Embryonic facial prominence (tissue), 1 donor: ENCODE measurements at regions not wholly inside any gene's neighbourhood (a gene's known extent, or its start where the extent isn't known, plus 50 kb on each side); places are given as distances from the start of the nearest gene placed in this dataset.
A peak's percentile ranks its signal among the peaks of the same experiment; 100 is the strongest.

Experiments
- DNase-seq: peaks from one replicate; pipeline ENCODE4 v3.0.0-alpha.2; 2016; ENCODE audit errors: extremely low spot score

GRCh38 chr20:51335329-51335841, 207.1 kb downstream of the NFATC2 start:
- peak; percentile 57 for DNase-seq

DNA sequence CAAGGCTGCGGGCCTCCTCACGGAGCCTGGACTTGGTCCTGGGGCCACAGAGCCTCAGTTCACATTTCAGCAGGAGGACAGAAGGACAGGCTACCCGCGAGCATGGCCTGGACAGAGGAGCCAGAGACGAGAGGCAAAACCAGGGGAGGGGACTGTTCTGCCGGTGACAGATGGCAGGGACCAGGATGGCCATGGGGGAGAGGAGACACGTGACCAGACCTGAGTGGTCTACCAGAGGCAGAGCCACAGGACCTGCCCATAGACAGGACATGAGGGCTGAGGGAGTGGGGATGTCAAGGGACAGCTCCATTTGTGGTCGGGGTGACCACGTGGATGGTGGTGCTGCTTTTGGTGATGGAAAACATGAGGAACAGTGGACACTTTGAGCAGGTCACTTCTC, 207.9 kb downstream of the NFATC2 start:
- no peak for DNase-seq

DNA sequence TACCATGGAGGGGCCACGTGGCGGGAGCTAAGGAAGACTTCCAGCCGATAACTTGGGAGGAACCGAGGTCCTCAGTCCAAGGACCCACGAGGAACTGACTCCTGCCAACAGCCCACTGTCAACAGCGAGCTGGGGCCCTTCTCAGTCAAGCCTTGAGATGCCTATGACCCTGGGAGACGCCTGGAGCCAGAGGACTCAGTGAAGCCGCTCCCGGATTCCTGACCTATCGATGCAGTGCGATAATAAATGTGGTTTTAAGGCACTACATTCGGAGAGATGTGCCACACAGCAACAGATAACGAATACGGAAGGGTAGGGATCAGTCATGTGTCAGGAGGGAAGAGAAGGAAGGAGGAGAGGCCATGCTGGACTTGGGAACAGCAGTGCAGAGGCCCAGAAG, 208.5 kb downstream of the NFATC2 start:
- DNase-seq = no peak

DNA sequence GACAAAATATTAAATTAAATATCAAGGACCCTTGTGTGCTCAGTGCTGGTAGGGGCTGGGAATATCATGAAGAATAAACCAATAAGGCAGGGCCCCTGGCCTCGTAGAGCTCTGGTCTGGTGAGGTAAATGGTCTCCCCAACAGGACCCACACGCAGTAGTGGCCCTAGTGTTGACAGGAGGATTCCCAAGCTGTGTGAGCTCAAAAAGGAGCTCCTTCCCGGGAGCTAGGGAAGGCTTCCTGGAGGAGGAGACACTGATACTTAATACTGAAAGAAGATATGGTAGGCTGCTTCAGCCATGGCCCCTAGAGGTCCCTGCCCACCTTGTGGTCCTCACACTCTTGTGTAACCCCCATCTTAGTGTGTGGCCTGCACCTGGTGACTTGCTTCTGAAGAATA, 209.1 kb downstream of the NFATC2 start:
- DNase-seq = no peak

DNA sequence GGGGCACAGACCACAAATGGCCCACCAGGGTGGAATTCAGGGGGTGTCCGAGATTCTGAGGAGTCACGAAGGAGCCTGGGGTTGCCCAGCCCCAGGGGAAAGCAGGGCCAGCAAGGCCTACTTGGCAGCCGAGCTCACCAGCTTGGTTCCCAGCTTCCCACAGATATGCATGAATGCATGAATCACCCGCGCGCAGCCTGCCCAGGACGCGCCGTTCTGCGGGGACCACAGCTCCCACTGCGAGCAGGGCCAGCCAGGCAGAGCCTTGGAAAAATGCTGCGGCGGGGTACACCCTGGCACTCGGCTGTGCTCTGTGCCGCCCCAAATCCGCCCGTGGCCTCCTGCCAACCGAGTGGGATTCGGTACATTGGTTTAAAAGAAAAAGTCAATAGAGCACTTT, 211.0 kb downstream of the NFATC2 start:
- no peak for DNase-seq

DNA sequence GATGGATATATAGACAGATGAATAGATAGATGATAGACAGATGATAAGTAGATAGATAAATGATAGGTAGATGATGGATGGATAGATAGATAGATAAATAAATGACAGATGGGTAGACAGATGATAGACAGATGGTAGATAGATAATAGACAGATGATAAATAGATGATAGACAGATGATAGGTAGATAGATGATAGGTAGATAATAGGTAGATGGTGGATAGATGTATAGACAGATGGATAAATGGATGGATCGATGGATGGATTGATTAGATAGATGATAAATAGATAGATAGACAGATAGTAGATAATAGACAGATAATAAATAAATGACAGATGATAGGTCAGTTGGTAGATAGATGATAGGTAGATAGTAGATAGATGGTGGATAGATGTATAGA, 212.7 kb downstream of the NFATC2 start:
- no peak for DNase-seq

DNA sequence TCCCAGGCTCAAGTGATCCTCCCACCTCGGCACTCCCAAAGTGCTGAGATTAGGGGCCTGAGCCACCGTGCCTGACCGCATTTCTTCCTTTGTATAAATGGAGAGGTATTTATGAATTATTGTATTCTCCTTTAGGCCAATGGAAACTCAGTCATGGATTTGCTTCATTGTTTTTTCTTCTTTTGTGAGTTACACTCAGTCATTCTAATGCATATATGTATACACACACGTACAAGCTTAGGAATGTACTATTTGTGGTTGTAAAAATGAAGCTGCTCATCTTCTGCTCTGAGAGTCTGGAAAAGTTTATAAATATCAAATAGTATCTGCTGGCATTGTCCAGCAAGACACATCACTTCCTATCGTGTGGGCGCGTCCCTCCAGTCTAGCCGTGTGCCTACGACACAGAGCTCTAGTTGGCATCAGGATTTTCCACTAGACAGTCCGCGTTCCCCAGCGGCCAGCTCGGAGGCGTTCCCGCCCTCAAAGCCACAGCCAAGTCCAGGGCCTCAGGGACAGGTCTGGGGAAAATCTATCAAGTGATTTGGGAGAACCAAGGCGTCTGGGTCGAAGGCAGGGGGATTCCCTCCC, 215.2 kb downstream of the NFATC2 start:
- DNase-seq = no peak

DNA sequence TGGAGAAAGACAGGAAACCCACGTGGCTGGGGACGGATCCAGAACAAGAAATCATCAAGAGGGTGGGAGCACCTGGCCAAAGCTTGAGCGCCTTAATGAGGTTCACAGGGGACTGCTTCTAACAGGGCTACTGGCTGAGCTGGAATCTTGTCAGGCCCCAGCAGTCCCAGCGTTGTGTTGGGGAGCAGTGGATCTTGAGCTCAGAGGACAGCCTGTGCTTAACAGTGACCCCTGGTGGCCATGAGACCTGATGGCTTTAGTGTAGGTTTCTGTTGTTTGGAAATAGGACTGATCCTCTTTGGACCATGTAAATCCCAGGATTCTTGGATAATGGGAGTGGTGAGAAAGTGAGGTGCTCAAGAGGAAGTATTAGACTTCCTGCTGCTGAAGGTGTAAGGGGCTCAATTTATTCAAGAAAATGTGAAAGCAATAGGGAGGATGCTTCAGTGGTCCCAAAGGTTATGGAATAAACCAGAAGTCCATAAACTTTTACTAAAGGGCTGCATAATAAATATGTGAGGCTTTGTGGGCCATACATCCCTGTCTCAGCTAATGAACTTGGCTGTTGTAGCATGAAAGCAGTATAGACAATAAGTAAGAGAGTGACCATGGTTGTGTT, 216.2 kb downstream of the NFATC2 start:
- DNase-seq = no peak

- no peak for DNase-seq
Observed at GRCh38 chr20:51322164-51322707, 220.3 kb downstream of the NFATC2 start.

- DNase-seq = no peak
Observed at GRCh38 chr20:51321343-51322163, 221.0 kb downstream of the NFATC2 start.

- no peak for DNase-seq
Observed at GRCh38 chr20:51319522-51319921, 223.0 kb downstream of the NFATC2 start.

DNA sequence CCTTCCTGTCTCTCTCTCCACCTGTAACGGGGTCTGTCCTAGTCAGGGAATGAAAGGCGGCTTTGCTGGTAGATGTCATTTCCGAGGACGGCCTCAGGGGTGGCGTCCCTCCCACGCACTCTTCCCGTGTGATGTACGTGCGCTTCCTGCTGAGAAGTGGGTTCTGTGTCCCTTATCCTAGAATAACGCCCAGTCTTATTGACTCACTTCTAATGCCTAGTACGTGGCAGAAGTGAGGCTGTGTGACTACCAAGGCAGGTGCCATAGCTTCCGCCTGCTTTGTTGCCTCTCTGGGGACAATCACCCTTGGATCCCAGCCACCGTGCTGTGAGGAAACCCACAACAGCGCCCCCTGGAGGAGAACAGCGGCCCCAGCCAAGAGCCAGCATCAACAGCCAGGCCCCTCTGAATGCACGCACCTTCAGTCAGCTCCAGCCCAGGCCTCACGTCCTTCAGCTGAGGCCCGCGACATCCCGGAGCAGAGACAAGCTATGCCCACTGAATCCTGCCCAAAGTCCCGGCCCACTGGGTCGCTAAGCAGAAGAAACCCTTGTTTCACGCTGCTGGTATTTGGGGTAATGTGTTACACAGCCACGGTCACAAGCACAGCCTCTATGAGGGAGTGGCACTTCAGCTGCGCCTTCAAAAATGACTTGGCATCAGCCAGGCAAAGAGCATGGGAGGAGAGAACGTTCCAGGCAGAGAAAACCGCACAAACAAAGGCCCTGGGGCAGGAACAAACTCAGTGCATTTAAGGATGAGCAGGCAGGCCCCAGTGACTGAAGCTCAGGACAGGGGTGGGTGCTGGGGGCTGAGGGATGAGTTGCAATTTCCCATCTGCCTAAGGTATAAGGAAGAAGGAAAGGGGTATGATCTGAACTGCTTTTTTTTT, 224.2 kb downstream of the NFATC2 start:
- DNase-seq = no peak

DNA sequence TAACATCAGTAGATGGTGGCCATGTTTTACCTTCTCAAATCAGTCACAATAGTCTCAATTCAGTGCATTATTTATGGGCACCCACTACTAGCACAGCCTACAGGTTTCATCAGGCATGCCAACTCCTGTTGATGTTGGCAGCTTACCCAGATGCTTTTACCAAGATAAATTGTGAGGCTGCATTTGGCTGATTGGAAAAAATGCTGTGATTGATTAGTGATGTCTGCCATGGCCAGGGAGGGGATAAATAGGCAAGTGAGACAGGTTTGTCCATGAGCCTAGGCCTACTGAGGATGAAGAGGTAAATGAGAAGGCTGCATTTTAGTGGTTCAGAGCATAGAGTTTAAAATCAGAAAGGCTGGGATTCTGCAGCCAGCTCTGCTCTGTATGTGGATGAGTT, 227.1 kb downstream of the NFATC2 start:
- no peak for DNase-seq

- no peak for DNase-seq
Observed at GRCh38 chr20:51313358-51313827, 229.1 kb downstream of the NFATC2 start.

GRCh38 chr20:51312480-51312783, 230.1 kb downstream of the NFATC2 start:
- no peak for DNase-seq

DNA sequence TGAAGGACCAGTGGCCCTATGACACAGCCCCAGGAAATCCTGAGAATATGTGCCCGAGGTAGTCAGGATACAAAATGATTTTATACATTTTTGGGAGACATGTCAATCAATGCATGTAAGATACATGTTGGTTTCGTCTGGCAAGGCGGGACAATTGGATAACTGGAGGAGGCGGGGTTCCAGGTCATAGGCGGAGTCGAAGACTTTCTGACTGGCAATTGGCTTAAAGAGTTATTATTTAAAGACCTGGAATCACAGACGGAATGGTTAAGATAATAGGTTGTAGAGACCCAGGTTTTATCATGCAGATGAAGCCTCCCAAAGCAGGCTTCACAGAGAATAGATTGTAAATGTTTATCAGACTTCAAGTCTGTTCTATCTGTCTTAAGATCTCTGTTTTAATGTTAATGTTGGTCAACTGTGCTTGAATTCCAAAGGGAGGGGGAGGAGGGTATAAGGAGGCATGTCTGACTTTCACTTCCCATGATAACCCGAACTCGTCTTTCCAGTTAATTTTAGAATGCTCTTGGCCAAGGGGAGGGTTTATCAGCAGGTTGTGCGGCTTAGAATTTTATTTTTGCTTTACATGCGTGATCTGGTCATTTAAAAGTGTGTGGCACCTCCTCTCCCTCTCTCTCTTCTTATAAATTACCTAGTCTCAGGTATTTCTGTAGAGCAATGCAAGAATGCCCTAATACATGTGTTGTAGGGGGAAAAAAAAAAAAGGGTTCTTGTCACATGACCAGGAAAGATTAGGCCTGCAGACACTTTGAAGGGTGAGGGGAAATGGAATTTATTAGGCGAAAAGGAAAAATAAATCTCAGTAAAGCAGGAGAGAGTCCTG, 230.7 kb downstream of the NFATC2 start:
- DNase-seq = no peak

- no peak for DNase-seq
Observed at GRCh38 chr20:51310216-51310615, 232.3 kb downstream of the NFATC2 start.

DNA sequence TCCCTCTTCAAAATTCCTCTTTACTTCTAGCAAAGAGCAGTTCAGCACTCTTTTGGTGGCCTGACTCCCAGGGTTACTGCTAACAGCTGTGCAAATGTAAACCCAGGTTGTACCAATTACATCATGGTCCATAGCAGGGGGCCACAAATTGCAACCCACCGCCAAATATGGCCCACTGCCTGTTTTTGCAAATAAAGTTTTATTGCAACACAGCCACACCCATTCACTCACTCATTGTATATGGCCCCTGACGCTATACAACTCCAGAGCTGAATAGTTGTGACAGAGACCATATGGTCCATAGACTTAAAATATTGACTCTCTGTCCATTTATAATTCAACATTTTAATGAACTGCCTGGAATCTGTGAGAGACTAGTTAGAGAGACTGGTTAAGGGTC, 233.4 kb downstream of the NFATC2 start:
- DNase-seq = no peak

GRCh38 chr20:51306521-51307358, 235.8 kb downstream of the NFATC2 start:
- DNase-seq = no peak

GRCh38 chr20:51306081-51306480, 236.4 kb downstream of the NFATC2 start:
- DNase-seq = no peak
